ENCODE measurements at regions not wholly inside any gene's neighbourhood (a gene's known extent, or its start where the extent isn't known, plus 50 kb on each side); places are given as distances from the start of the nearest gene placed in this dataset.
"Not testable (repeated sequence)": the region's sequence is repeated elsewhere in the genome, so short reads cannot be mapped to it uniquely, and the experiment has no call there.

GRCh38 chr2:66145490-66145889, 289.4 kb upstream of the MEIS1 start:
- TF ChIP-seq ZFX (IDR thresholded peaks at IDR 0.05; ENCODE audit: borderline replicate concordance) (no peak), CTCF (IDR thresholded peaks at IDR 0.05) (no peak)
- H3K27ac ChIP-seq = no peak overlapping the region

- not testable (repeated sequence) for H3K27ac ChIP-seq
Measured at GRCh38 chr2:66144324-66144723, 290.6 kb upstream of the MEIS1 start.

- H3K27ac ChIP-seq = no peak overlapping the region
- TF ChIP-seq ZFX (IDR thresholded peaks at IDR 0.05; ENCODE audit: borderline replicate concordance) (no peak), CTCF (IDR thresholded peaks at IDR 0.05) (no peak)
Measured at GRCh38 chr2:66137606-66138130, 297.3 kb upstream of the MEIS1 start.

GRCh38 chr2:66134138-66134701, 300.7 kb upstream of the MEIS1 start:
- no peak overlapping the region for H3K27ac ChIP-seq
- TF ChIP-seq ZFX (IDR thresholded peaks at IDR 0.05; ENCODE audit: borderline replicate concordance) (no peak), CTCF (IDR thresholded peaks at IDR 0.05) (no peak)

- no peak overlapping the region for H3K27ac ChIP-seq
- no peak for TF ChIP-seq ZFX (IDR thresholded peaks at IDR 0.05; ENCODE audit: borderline replicate concordance)
- no peak for TF ChIP-seq CTCF (IDR thresholded peaks at IDR 0.05)
Measured at GRCh38 chr2:66127656-66128055, 307.3 kb upstream of the MEIS1 start.

GRCh38 chr2:66127061-66127460, 307.9 kb upstream of the MEIS1 start:
- no peak overlapping the region for H3K27ac ChIP-seq
- TF ChIP-seq CTCF (IDR thresholded peaks at IDR 0.05) (no peak), ZFX (IDR thresholded peaks at IDR 0.05; ENCODE audit: borderline replicate concordance) (no peak)

GRCh38 chr2:66125951-66126350, 309.0 kb upstream of the MEIS1 start:
- no peak for TF ChIP-seq CTCF (IDR thresholded peaks at IDR 0.05)
- no peak for TF ChIP-seq ZFX (IDR thresholded peaks at IDR 0.05; ENCODE audit: borderline replicate concordance)
- H3K27ac ChIP-seq = no peak overlapping the region

GRCh38 chr2:66122516-66122915, 312.4 kb upstream of the MEIS1 start:
- H3K27ac ChIP-seq = no peak overlapping the region
- TF ChIP-seq CTCF (IDR thresholded peaks at IDR 0.05) (no peak), ZFX (IDR thresholded peaks at IDR 0.05; ENCODE audit: borderline replicate concordance) (no peak)
